ENCODE measurements at regions not wholly inside any gene's neighbourhood (a gene's known extent, or its start where the extent isn't known, plus 50 kb on each side); places are given as distances from the start of the nearest gene placed in this dataset.

- no peaks in the 10 kb centered on the region for H3K9me3 Mint-ChIP-seq
- peaks cover 0 to 4% of the 10 kb centered on the region in 2 experiments; a peak in 1 of 4 replicates for H3K4me1 Mint-ChIP-seq
- H3K4me2 ChIP-seq (ENCODE audit: insufficient read depth, insufficient read length, low read length) = no peak overlapping the region
Measured at GRCh38 chr3:167887096-167887495, 151.6 kb downstream of the SERPINI1 start.

More at GRCh38 chr3:167887096-167887495, 151.6 kb downstream of the SERPINI1 start:
- no peak for TF ChIP-seq CTCF (conservative IDR thresholded peaks at IDR 0.05)
- H2BK12ac ChIP-seq (ENCODE audit: insufficient read length, low read depth, low read length) = no peak overlapping the region
- H3K9ac ChIP-seq (ENCODE audit: extremely low read depth, insufficient read length, low read length) = no peak overlapping the region
- no peak overlapping the region for H2BK15ac ChIP-seq (ENCODE audit: low read depth, low read length)
- H4K20me1 ChIP-seq (ENCODE audit: control insufficient read depth, insufficient read depth, insufficient read length) = no peaks in the 10 kb centered on the region
- H3K23ac ChIP-seq (ENCODE audit: insufficient read length, low read depth, low read length) = no peak overlapping the region
- no peak overlapping the region for H3K27ac Mint-ChIP-seq
- no peak overlapping the region for H4K5ac ChIP-seq (ENCODE audit: insufficient read length, low read depth, low read length)
- no peak overlapping the region for H2BK20ac ChIP-seq (ENCODE audit: low read depth, low read length, poor library complexity, severe bottlenecking)
- no peak overlapping the region for H2BK120ac ChIP-seq (ENCODE audit: low read depth, low read length, poor library complexity, severe bottlenecking)
- H2BK5ac ChIP-seq (ENCODE audit: insufficient read length, low read length) = no peak overlapping the region
- H3K79me1 ChIP-seq (ENCODE audit: insufficient read depth, low read depth, low read length, poor library complexity, severe bottlenecking) = no peaks in the 10 kb centered on the region
- no peaks in the 10 kb centered on the region for H3K27me3 Mint-ChIP-seq (ENCODE audit: low read depth)
- no peak overlapping the region for H3K4me3 Mint-ChIP-seq
- H3K4me1 ChIP-seq (ENCODE audit: insufficient read depth, low read length) = no peaks in the 10 kb centered on the region
- no peaks in the 10 kb centered on the region for H3K79me2 ChIP-seq (ENCODE audit: insufficient read depth, low read length)
- no peak overlapping the region for H4K91ac ChIP-seq (ENCODE audit: insufficient read length, low read depth, low read length)
- no peak for DNase-seq
- H3K18ac ChIP-seq (ENCODE audit: insufficient read length, low read depth, low read length) = no peak overlapping the region
- H3K36me3 Mint-ChIP-seq (ENCODE audit: insufficient read depth in 1 of 3, low read depth in 3 of 3) = no peaks in the 10 kb centered on the region
- H3K9me3 ChIP-seq (ENCODE audit: control insufficient read depth, low read depth, low read length) = no peaks in the 10 kb centered on the region
- H3K4ac ChIP-seq (ENCODE audit: low read depth, low read length) = no peak overlapping the region
- no CpG with 5 or more reads among the region's 1 CpG for WGBS (ENCODE audit: extremely low coverage, insufficient read length, low lambda C conversion rate)
- H3K27ac ChIP-seq (ENCODE audit: insufficient read length, low read depth, low read length) = no peak overlapping the region
- H2AFZ ChIP-seq (ENCODE audit: low read length) = no peak overlapping the region
- H3K56ac ChIP-seq (ENCODE audit: insufficient read length, low read depth, low read length) = no peak overlapping the region
- H3K14ac ChIP-seq (ENCODE audit: insufficient read depth, low read length) = no peak overlapping the region
- no peak overlapping the region for H2AK5ac ChIP-seq (ENCODE audit: insufficient read length, low read length)
- H3K27me3 ChIP-seq (ENCODE audit: insufficient read depth, low read length) = no peaks in the 10 kb centered on the region
- no peaks in the 10 kb centered on the region for H3K23me2 ChIP-seq (ENCODE audit: insufficient read length, low read depth, low read length, poor library complexity, severe bottlenecking)
- no peak overlapping the region for H3T11ph ChIP-seq (ENCODE audit: low read length)
- no peak overlapping the region for H4K8ac ChIP-seq (replicated peaks; ENCODE audit: insufficient read length, low read depth, low read length)

Measured in H9 (cell line).